GM12878 (cell line): ENCODE measurements at regions not wholly inside any gene's neighbourhood (a gene's known extent, or its start where the extent isn't known, plus 50 kb on each side); places are given as distances from the start of the nearest gene placed in this dataset.

ENCODE experiments used
- ATAC-seq: fragments of 200-7000 bp; cut with Tn5 transposase; 3 replicates; pipeline ENCODE4 v1.9.1; 2020; ENCODE audit warnings: mild to moderate bottlenecking, moderate library complexity
- BruUV-seq: library from RNA; stranded (reverse); fragments of 400-500 nt; replicated peaks from 2 replicates; lab custom pipeline; 2021; lab: Mats Ljungman, UMichigan
- CTCF ChIA-PET: fragments of 300-600 bp; sonication (Branson Sonifier 250); formaldehyde crosslinking; extraction: SDS; loops from one replicate; lab custom pipeline; 2021; ENCODE audit warnings: inconsistent platforms; lab: Yijun Ruan, JAX
- POLR2A ChIA-PET: fragments of 350-600 bp; formaldehyde crosslinking; extraction: SDS; loops from one replicate; lab custom pipeline; 2021; ENCODE audit warnings: inconsistent platforms; lab: Charles Lee
- RAD21 ChIA-PET: fragments of 300-600 bp; sonication (Branson Sonifier 250); formaldehyde crosslinking; loops from one replicate; lab custom pipeline; 2023; ENCODE audit warnings: antibody characterized with exemption; ENCODE audit not compliant: unreplicated experiment; lab: Charles Lee
- SMC1A ChIA-PET: fragments of 300-600 bp; sonication (Branson Sonifier 250); formaldehyde crosslinking; loops from one replicate; lab custom pipeline; 2023; ENCODE audit not compliant: unreplicated experiment, uncharacterized antibody; lab: Charles Lee
- DNase-seq: peaks from one replicate; pipeline ENCODE4 v3.0.0-alpha.2; 2011; ENCODE audit warnings: low read depth, low spot score
- FAIRE-seq: peaks from 3 replicates; lab custom pipeline; 2011; peaks lifted over from hg19 to GRCh38; lab: Jason Lieb, UNC
- H2AFZ ChIP-seq: 2 replicates; pipeline ENCODE4 v1.6.0; 2011; ENCODE audit warnings: low read depth, low read length, control low read depth; ENCODE audit not compliant: control insufficient read depth
- H3K27ac ChIP-seq: 2 replicates; pipeline ENCODE4 v1.5.1; 2011; ENCODE audit warnings: control low read depth; ENCODE audit not compliant: control insufficient read depth, insufficient read depth
- H3K27me3 ChIP-seq, 2 experiments: replicated peaks in 1 of 2; 2 replicates each; pipeline versions ENCODE4 v1.6.0 to v1.6.1; 2011; ENCODE audit warnings: low read length in 1 of 2; ENCODE audit not compliant: control insufficient read depth in 2 of 2, insufficient read depth in 2 of 2
- H3K36me3 ChIP-seq, 2 experiments: 2 replicates each; pipeline ENCODE4 v1.5.1; 2011; ENCODE audit warnings: low read length in 1 of 2; ENCODE audit not compliant: control insufficient read depth in 2 of 2, insufficient read depth in 2 of 2
- H3K4me1 ChIP-seq: 2 replicates; pipeline ENCODE4 v1.6.1; 2011; ENCODE audit warnings: mild to moderate bottlenecking, low read length, moderate library complexity, mixed read lengths; ENCODE audit not compliant: control insufficient read depth, insufficient read depth
- H3K4me2 ChIP-seq: 2 replicates; pipeline ENCODE4 v1.6.0; 2011; ENCODE audit warnings: control low read depth; ENCODE audit not compliant: control insufficient read depth, insufficient read depth
- H3K4me3 ChIP-seq: fragments of 200-600 bp; sonication (generic); 2 replicates; pipeline ENCODE4 v1.5.1; 2016
- H3K79me2 ChIP-seq: 2 replicates; pipeline ENCODE4 v1.6.0; 2011; ENCODE audit warnings: low read length; ENCODE audit not compliant: control insufficient read depth, insufficient read depth
- H3K9ac ChIP-seq: 2 replicates; pipeline ENCODE4 v1.8.0; 2011; ENCODE audit warnings: low read length, control low read depth, mixed read lengths; ENCODE audit not compliant: control insufficient read depth, insufficient read depth
- H3K9me3 ChIP-seq: replicated peaks from 3 replicates; pipeline ENCODE4 v1.5.1; 2011; ENCODE audit warnings: mild to moderate bottlenecking, low read length; ENCODE audit not compliant: control insufficient read depth, insufficient read depth
- H4K20me1 ChIP-seq: 2 replicates; pipeline ENCODE4 v1.6.0; 2011; ENCODE audit not compliant: control insufficient read depth, insufficient read depth
- CBFB ChIP-seq: IDR thresholded peaks from 2 replicates; pipeline ENCODE4 v1.6.1; 2016; ENCODE audit warnings: antibody characterized with exemption, low read depth
- CBX3 ChIP-seq: fragments of 200-600 bp; sonication (generic); IDR thresholded peaks from 2 replicates; pipeline ENCODE4 v1.6.1; 2016; ENCODE audit warnings: low read depth, borderline replicate concordance
- LARP7 ChIP-seq: fragments of 450-650 bp; IDR thresholded peaks from 2 replicates; pipeline ENCODE4 v1.6.1; 2017; ENCODE audit warnings: mild to moderate bottlenecking
- POLR2A ChIP-seq: IDR thresholded peaks from 2 replicates; pipeline ENCODE4 v1.6.1; 2011; ENCODE audit warnings: low read depth, mild to moderate bottlenecking, low read length
- POLR2AphosphoS5 ChIP-seq: IDR thresholded peaks from 2 replicates; pipeline ENCODE4 v1.6.1; 2011; ENCODE audit warnings: mild to moderate bottlenecking, low read length, inconsistent platforms
- RCOR1 ChIP-seq: conservative IDR thresholded peaks from 2 replicates; pipeline ENCODE4 v1.6.1; 2012; ENCODE audit warnings: low read depth, low read length, improper control_type of control experiment
- TARDBP ChIP-seq: IDR thresholded peaks from 2 replicates; pipeline ENCODE4 v1.6.1; 2016; ENCODE audit warnings: borderline replicate concordance
- ZBTB33 ChIP-seq: fragments of 450-650 bp; IDR thresholded peaks from 2 replicates; pipeline ENCODE4 v1.6.1; 2017; ENCODE audit warnings: mild to moderate bottlenecking
- ZNF274 ChIP-seq: IDR thresholded peaks from one replicate; pipeline ENCODE4 v1.8.0; 2011; ENCODE audit not compliant: insufficient read length, insufficient read depth
- WGBS: methylation state at CpG from one replicate; pipeline ENCODE4 v1.1.6; 2016; ENCODE audit warnings: low lambda C conversion rate; ENCODE audit not compliant: insufficient replicate concordance, insufficient coverage; ENCODE audit errors: missing lambda C conversion rate; 5-methylcytosine and 5-hydroxymethylcytosine counted together
- in situ Hi-C: fragments of 300-500 bp; cut with MboI; formaldehyde crosslinking; loops from 9 replicates; pipeline ENCODE4 v1.14.3; 2018; ENCODE audit warnings: mixed read lengths
- intact Hi-C: fragments of 100-400 bp; cut with micrococcal nuclease; formaldehyde crosslinking; loops from one replicate; pipeline ENCODE4 v1.14.2; 2022; ENCODE audit not compliant: unreplicated experiment
- TF ChIP-seq, protein P1 (sequence below), 3 experiments: IDR thresholded peaks in 2 of 3; conservative IDR thresholded peaks in 1 of 3; 2 replicates each; pipeline ENCODE4 v1.5.1; 2011; ENCODE audit warnings: low read depth in 3 of 3, low read length in 3 of 3, mild to moderate bottlenecking in 3 of 3, control low read depth in 2 of 3, moderate library complexity in 2 of 3, inconsistent platforms in 1 of 3, mixed read lengths in 1 of 3; ENCODE audit not compliant: control insufficient read depth in 2 of 3, insufficient read depth in 1 of 3; ENCODE audit errors: extremely low read depth in 1 of 3

DNA sequence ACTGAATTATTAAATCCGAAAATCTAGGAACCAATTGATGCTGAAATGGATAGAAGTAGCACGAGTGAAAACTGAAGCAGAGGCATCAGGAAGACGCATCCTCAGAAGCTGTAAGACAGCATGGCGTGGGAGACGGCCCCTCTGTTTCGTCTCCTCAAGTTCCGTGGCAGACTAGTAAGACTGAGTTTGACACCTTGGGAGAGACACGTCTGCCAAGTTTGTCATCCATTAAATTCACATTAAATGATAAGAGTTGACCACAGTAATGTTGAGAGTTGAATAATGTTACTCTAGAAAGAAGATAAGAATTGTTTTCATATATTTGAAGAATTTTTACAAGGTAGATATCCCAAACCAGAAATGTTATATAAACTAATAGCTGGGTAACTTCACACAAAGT lies 736.1 kb upstream of the FRG1 start (continued):
- no peak for TF ChIP-seq RCOR1
- TF ChIP-seq, protein P1, sequence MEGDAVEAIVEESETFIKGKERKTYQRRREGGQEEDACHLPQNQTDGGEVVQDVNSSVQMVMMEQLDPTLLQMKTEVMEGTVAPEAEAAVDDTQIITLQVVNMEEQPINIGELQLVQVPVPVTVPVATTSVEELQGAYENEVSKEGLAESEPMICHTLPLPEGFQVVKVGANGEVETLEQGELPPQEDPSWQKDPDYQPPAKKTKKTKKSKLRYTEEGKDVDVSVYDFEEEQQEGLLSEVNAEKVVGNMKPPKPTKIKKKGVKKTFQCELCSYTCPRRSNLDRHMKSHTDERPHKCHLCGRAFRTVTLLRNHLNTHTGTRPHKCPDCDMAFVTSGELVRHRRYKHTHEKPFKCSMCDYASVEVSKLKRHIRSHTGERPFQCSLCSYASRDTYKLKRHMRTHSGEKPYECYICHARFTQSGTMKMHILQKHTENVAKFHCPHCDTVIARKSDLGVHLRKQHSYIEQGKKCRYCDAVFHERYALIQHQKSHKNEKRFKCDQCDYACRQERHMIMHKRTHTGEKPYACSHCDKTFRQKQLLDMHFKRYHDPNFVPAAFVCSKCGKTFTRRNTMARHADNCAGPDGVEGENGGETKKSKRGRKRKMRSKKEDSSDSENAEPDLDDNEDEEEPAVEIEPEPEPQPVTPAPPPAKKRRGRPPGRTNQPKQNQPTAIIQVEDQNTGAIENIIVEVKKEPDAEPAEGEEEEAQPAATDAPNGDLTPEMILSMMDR (IDR thresholded peaks at IDR 0.05 in 2 of 3, conservative IDR thresholded peaks at IDR 0.05 in 1 of 3; ENCODE audit: control insufficient read depth in 2 of 3, extremely low read depth in 1 of 3, insufficient read depth in 1 of 3, low read depth in 3 of 3, low read length in 3 of 3): no peak
- no peak for TF ChIP-seq ZNF274
- no peak for TF ChIP-seq POLR2A
- no peak for TF ChIP-seq CBX3

DNA sequence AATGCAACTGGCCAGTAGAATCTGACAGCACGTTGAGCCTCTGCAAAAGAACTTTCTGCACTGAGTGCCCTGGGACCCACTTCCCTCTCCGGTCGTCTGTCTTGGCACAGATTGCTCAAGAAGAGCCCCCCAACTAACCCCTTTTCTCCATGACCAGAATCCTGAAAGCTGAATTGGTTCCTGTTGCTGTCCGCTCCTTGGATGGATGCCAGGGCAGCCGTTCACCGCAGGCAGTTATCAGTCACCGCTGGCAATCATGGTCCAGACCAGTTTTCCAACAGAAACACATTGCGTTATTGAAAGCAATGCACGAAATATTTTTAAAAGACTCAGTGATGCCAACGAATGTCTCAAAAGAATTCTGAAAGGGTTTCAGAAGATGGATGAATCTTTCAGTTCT lies 733.7 kb upstream of the FRG1 start:
- Histone ChIP-seq H2AFZ (no peak overlapping the region), H3K27me3 (no peaks in the 10 kb centered on the region), H3K79me2 (no peaks in the 10 kb centered on the region), H3K4me2 (no peak overlapping the region), H3K36me3 (no peaks in the 10 kb centered on the region), H4K20me1 (no peaks in the 10 kb centered on the region), H3K9me3 (no peaks in the 10 kb centered on the region; the same call in 2 of the 3 replicates), H3K27ac (no peak overlapping the region), H3K9ac (no peak overlapping the region), H3K4me1 (no peaks in the 10 kb centered on the region), H3K4me3 (no peak overlapping the region)
- FAIRE-seq (no peak), ATAC-seq (no peak), DNase-seq (no peak)
- ChIA-PET CTCF (no interaction called here), SMC1A (no interaction called here), POLR2A (no interaction called here), RAD21 (no interaction called here)
- BruUV-seq: no TSS peak
- intact Hi-C loops: no loop called here
- 32% methylated on average over 10 of the region's 10 CpGs for WGBS
- TF ChIP-seq ZBTB33 (no peak), CBFB (no peak), POLR2AphosphoS5 (no peak), LARP7 (no peak), TARDBP (no peak), CBX3 (no peak)
- in situ Hi-C loops: no loop called here
